ENCODE measurements at regions not wholly inside any gene's neighbourhood (a gene's known extent, or its start where the extent isn't known, plus 50 kb on each side); places are given as distances from the start of the nearest gene placed in this dataset.

- DNase-seq (ENCODE audit: low read depth), result no peak
These were observed 232.7 kb upstream of the TNRC6C start for GRCh38 chr17:77725846-77726245.

- no peak for DNase-seq (ENCODE audit: low read depth)
These were observed 231.9 kb upstream of the TNRC6C start for GRCh38 chr17:77726549-77727006.

GRCh38 chr17:77727037-77727615 is 231.4 kb upstream of the TNRC6C start:
- no peak for DNase-seq (ENCODE audit: low read depth)

GRCh38 chr17:77728474-77728795 is 230.1 kb upstream of the TNRC6C start:
- no peak for DNase-seq (ENCODE audit: low read depth)

- no peak for DNase-seq (ENCODE audit: low read depth)
These were observed 229.6 kb upstream of the TNRC6C start for GRCh38 chr17:77728871-77729270.

GRCh38 chr17:77729587-77729986 is 228.9 kb upstream of the TNRC6C start:
- DNase-seq (ENCODE audit: low read depth), result no peak

GRCh38 chr17:77730376-77730775 is 228.1 kb upstream of the TNRC6C start:
- DNase-seq (ENCODE audit: low read depth), result no peak

GRCh38 chr17:77733576-77734296 is 224.8 kb upstream of the TNRC6C start:
- no peak for DNase-seq (ENCODE audit: low read depth)

GRCh38 chr17:77734371-77735080 is 224.0 kb upstream of the TNRC6C start:
- DNase-seq (ENCODE audit: low read depth), result no peak

- DNase-seq (ENCODE audit: low read depth), result no peak
These were observed 223.4 kb upstream of the TNRC6C start for GRCh38 chr17:77735081-77735565.

GRCh38 chr17:77735566-77736198 is 222.8 kb upstream of the TNRC6C start:
- DNase-seq (ENCODE audit: low read depth), result no peak

- DNase-seq (ENCODE audit: low read depth), result no peak
These were observed 222.3 kb upstream of the TNRC6C start for GRCh38 chr17:77736199-77736585.

- DNase-seq (ENCODE audit: low read depth), result no peak
These were observed 221.8 kb upstream of the TNRC6C start for GRCh38 chr17:77736721-77737120.

- no peak for DNase-seq (ENCODE audit: low read depth)
These were observed 220.8 kb upstream of the TNRC6C start for GRCh38 chr17:77737442-77738265.

GRCh38 chr17:77738751-77739531 is 219.6 kb upstream of the TNRC6C start:
- no peak for DNase-seq (ENCODE audit: low read depth)

- DNase-seq (ENCODE audit: low read depth), result no peak
These were observed 218.0 kb upstream of the TNRC6C start for GRCh38 chr17:77740481-77740880.

GRCh38 chr17:77741109-77741508 is 217.4 kb upstream of the TNRC6C start:
- no peak for DNase-seq (ENCODE audit: low read depth)

GRCh38 chr17:77742579-77742978 is 215.9 kb upstream of the TNRC6C start:
- DNase-seq (ENCODE audit: low read depth), result no peak

- DNase-seq (ENCODE audit: low read depth), result no peak
These were observed 214.2 kb upstream of the TNRC6C start for GRCh38 chr17:77744066-77744988.

- DNase-seq (ENCODE audit: low read depth), result no peak
These were observed 212.8 kb upstream of the TNRC6C start for GRCh38 chr17:77745702-77746101.
